Peyer's patch (tissue), 4 donors: ENCODE measurements at regions not wholly inside any gene's neighbourhood (a gene's known extent, or its start where the extent isn't known, plus 50 kb on each side); places are given as distances from the start of the nearest gene placed in this dataset.

Source experiments
- DNase-seq, 3 donors: peaks; one replicate each; pipeline ENCODE4 v3.0.0-alpha.2; 2017 to 2019
- H3K27ac ChIP-seq, 4 donors: fragments of 200-600 bp; sonication (generic); one replicate each; pipeline ENCODE4 v1.5.1; 2016 to 2019
- H3K27me3 ChIP-seq, 2 donors: fragments of 200-600 bp; sonication (generic); one replicate each; pipeline ENCODE4 v1.5.1; 2019
- H3K36me3 ChIP-seq, 3 donors: fragments of 200-600 bp; sonication (generic); one replicate each; pipeline ENCODE4 v1.5.1; 2016 to 2019
- H3K4me1 ChIP-seq, 4 donors: fragments of 200-600 bp; sonication (generic); one replicate each; pipeline ENCODE4 v1.5.1; 2016 to 2019
- H3K4me3 ChIP-seq, 4 donors: fragments of 200-600 bp; sonication (generic); 1 replicate in 3 of 4; 2 replicates in 1 of 4; pipeline ENCODE4 v1.5.1; 2016 to 2019; ENCODE audit warnings: mild to moderate bottlenecking in 1 of 4
- H3K9me3 ChIP-seq, 4 donors: fragments of 200-600 bp; sonication (generic); one replicate each; pipeline ENCODE4 v1.5.1; 2016 to 2019; ENCODE audit warnings: mild to moderate bottlenecking in 1 of 4
- POLR2A ChIP-seq, 2 donors: fragments of 450-650 bp; IDR thresholded peaks; one replicate each; pipeline ENCODE4 v1.5.1; 2017; ENCODE audit warnings: antibody characterized with exemption in 2 of 2, mild to moderate bottlenecking in 2 of 2, moderate library complexity in 2 of 2
- TF ChIP-seq, protein P1 (sequence below), 6 experiments: fragments of 450-650 bp in 4 of 6; fragments of 200-600 bp in 2 of 6; sonication (generic) in 1 of 6; IDR thresholded peaks; one replicate each; pipeline ENCODE4 v1.5.1; 2017 to 2019; ENCODE audit warnings: antibody characterized with exemption in 6 of 6, mild to moderate bottlenecking in 3 of 6, moderate library complexity in 1 of 6

DNA sequence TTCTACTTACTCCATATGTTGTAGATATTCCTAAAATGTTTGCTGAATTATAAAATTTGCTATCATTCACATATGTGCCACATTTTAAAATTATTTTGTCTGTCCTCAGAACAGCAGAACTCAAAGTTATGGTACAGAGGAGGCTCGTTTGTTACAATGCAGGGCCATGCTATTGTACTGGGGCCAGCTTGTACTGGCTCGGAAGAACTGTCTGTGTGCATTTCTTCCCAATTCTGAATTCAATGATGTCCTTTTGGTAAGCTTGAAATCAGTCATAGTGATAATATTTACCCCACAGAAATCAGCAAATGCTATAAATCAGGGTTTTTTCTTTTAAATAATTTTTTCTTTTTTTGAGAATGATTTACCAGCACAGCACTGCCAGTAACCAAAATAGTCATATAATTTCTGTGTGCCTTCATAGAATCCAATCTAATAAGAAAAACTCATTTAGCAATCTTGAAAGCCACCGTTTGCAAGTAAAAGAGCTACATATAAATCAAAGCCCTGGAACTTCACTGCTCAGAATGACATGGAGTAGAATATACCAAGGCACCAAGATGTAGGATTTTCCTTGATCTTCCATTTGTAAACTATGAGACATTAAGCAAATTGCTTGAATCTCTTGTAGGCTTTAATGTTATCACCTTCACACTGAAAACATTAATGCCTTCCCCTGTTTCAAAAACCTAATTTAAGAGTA, 90.7 kb upstream of the EPHA4 start:
- no peaks in the 10 kb centered on the region for H3K4me1 ChIP-seq
- TF ChIP-seq POLR2A (IDR thresholded peaks at IDR 0.05), result no peak
- TF ChIP-seq, protein P1, sequence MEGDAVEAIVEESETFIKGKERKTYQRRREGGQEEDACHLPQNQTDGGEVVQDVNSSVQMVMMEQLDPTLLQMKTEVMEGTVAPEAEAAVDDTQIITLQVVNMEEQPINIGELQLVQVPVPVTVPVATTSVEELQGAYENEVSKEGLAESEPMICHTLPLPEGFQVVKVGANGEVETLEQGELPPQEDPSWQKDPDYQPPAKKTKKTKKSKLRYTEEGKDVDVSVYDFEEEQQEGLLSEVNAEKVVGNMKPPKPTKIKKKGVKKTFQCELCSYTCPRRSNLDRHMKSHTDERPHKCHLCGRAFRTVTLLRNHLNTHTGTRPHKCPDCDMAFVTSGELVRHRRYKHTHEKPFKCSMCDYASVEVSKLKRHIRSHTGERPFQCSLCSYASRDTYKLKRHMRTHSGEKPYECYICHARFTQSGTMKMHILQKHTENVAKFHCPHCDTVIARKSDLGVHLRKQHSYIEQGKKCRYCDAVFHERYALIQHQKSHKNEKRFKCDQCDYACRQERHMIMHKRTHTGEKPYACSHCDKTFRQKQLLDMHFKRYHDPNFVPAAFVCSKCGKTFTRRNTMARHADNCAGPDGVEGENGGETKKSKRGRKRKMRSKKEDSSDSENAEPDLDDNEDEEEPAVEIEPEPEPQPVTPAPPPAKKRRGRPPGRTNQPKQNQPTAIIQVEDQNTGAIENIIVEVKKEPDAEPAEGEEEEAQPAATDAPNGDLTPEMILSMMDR (IDR thresholded peaks at IDR 0.05), result no peak
- no peak overlapping the region for H3K4me3 ChIP-seq
- H3K27ac ChIP-seq, result no peak overlapping the region
- DNase-seq, result no peak
- H3K36me3 ChIP-seq, result no peaks in the 10 kb centered on the region
- H3K9me3 ChIP-seq, result no peaks in the 10 kb centered on the region
- no peaks in the 10 kb centered on the region for H3K27me3 ChIP-seq

DNA sequence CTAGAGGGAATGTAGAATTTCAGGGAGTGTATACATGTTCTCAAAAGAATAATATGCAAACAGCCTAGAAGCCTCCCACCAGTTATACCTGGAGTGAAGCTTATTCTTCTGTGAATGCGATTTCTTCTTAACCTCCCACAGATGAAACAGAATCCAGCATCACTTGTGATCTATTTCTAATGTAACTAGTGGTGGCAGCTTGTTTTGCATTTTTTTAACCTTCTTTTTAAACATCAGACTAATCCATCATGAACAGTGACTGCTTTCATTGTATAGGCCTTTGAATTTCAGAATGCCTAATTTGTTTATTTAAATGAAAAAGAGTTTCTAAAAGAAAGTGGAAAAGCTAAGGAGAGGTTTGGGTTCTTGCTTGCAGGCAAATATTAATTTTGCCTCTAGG, 85.7 kb upstream of the EPHA4 start:
- Histone ChIP-seq H3K9me3 (no peaks in the 10 kb centered on the region), H3K4me3 (no peak overlapping the region), H3K27ac (no peak overlapping the region), H3K4me1 (no peaks in the 10 kb centered on the region), H3K36me3 (no peaks in the 10 kb centered on the region), H3K27me3 (no peaks in the 10 kb centered on the region)
- no peak for DNase-seq
- TF ChIP-seq, protein P1 (IDR thresholded peaks at IDR 0.05), result no peak
- no peak for TF ChIP-seq POLR2A (IDR thresholded peaks at IDR 0.05)

DNA sequence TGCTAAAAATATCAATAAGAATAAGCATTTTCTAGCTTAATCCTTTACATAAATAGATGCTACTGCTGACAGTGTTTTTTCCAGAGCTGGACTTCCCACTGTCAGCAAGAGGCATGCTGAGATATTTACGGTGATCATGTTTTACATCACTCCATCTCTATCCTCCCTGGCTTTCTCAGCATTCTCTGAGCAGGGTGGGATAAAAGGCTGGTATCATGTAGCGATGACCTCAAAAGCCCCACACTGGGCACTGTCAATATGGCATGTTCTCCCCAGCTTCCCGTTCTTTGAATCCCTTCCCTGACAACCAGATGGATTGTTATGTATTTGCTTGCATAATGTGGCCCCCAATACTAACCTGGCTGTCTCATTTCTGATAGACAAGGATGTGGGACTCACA, 83.2 kb upstream of the EPHA4 start:
- TF ChIP-seq POLR2A (IDR thresholded peaks at IDR 0.05), result no peak
- TF ChIP-seq, protein P1 (IDR thresholded peaks at IDR 0.05), result no peak

DNA sequence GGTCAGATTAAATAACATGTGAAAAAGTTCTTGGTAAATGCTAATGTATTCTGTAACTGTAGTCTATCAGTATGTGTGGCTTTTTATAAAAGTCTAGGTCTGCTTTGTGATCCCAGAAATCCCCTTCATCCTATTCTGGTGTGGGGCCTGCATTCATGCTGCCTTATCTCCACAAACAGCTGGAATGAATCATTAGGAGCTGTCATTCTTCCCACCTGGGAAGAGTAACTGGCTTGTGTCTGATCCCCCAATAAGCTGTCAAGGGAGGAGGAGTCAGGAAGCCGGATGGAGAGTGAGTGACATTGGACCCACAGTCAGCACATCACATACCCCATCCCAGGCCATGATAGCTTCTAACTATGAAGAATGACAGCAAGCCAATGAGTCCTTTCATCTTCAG, 81.1 kb upstream of the EPHA4 start:
- TF ChIP-seq, protein P1 (IDR thresholded peaks at IDR 0.05), result no peak
- no peak for TF ChIP-seq POLR2A (IDR thresholded peaks at IDR 0.05)
- Histone ChIP-seq H3K27me3 (no peaks in the 10 kb centered on the region), H3K4me3 (no peak overlapping the region), H3K27ac (no peak overlapping the region), H3K9me3 (no peaks in the 10 kb centered on the region), H3K36me3 (no peaks in the 10 kb centered on the region), H3K4me1 (no peaks in the 10 kb centered on the region)
- DNase-seq, result no peak

More for the DNA sequence above, 83.2 kb upstream of the EPHA4 start:
- Histone ChIP-seq H3K36me3 (no peaks in the 10 kb centered on the region), H3K9me3 (no peaks in the 10 kb centered on the region), H3K27ac (no peak overlapping the region), H3K27me3 (no peaks in the 10 kb centered on the region), H3K4me1 (no peaks in the 10 kb centered on the region), H3K4me3 (no peak overlapping the region)
- no peak for DNase-seq

DNA sequence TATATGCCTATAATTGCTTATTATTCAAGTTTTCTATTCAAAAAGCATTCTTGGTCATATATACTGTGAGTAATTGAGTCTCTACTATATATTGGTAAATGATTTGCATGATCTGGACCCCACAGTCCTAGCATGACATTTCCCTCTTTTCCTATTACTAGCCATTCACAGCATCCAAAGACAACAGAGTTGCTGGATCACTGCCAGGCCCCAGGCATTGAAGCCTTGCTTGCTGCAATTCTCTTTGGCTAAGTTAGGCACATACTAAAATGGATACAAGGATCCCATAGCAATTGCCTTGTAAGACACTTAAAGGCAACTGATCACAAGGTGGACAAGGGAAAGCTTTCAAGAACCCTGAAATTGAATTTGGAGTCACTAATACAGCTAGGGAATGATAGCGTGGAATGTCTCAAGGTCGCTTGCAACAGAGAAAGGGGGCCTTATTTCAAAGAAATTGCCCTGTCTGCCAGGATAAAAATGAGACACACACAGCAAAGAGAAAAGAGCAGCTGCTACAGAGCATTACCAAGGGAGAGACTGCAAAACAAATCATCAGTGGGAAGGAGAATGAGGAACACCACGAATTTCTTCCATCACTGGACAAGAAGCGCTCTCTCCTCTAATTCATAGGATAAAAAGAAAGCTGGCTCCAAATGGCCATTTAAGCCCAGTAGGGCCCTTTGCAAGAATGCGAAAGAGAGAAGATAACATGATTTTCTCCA, 77.1 kb upstream of the EPHA4 start:
- no peak overlapping the region for H3K4me3 ChIP-seq
- no peak overlapping the region for H3K27ac ChIP-seq
- DNase-seq, result no peak
- no peaks in the 10 kb centered on the region for H3K9me3 ChIP-seq
- no peak for TF ChIP-seq POLR2A (IDR thresholded peaks at IDR 0.05)
- TF ChIP-seq, protein P1 (IDR thresholded peaks at IDR 0.05), result no peak
- no peaks in the 10 kb centered on the region for H3K27me3 ChIP-seq
- H3K4me1 ChIP-seq, result no peaks in the 10 kb centered on the region
- no peaks in the 10 kb centered on the region for H3K36me3 ChIP-seq
